ENCODE measurements at regions not wholly inside any gene's neighbourhood (a gene's known extent, or its start where the extent isn't known, plus 50 kb on each side); places are given as distances from the start of the nearest gene placed in this dataset.

DNA sequence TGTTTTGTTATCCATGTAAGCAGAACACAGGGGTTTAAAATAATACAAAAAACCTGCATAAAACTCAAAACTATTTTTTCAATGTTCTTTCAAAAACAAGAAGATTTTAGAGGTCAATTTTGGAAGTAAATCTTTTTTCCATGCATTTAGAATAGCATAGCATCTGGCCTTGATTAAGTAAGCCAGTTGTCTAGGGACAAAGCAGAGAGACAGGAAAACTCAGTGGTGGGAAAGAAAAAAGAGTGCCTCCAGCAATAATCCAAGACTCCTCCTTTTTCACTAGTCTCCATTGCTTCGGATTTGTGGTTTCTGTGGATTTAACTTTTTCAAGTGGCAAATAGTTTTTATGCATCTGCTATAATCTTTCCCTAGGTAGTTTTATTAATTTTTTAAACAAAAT, 88.9 kb downstream of the SUCNR1 start:
- no peak overlapping the region for H3K27ac Mint-ChIP-seq
- H3K4me3 Mint-ChIP-seq, result no peak overlapping the region
- Histone ChIP-seq H3K9me3 (replicated peaks in 1 of 2; ENCODE audit: control insufficient read depth in 1 of 2, insufficient read depth in 1 of 2, low read length in 2 of 2) (peaks cover 0 to 4% of the 10 kb centered on the region in 2 donors), H3K9ac (ENCODE audit: insufficient read depth, low read length, poor library complexity, severe bottlenecking) (no peak overlapping the region), H2AFZ (ENCODE audit: insufficient read depth, low read depth, low read length, poor library complexity, severe bottlenecking) (no peak overlapping the region), H3K79me2 (ENCODE audit: insufficient read depth, low read length) (no peaks in the 10 kb centered on the region), H3K36me3 (replicated peaks in 1 of 2; ENCODE audit: control insufficient read depth in 1 of 2, insufficient read depth in 2 of 2, low read length in 2 of 2) (no peaks in the 10 kb centered on the region), H3K4me2 (replicated peaks; ENCODE audit: extremely low read depth, low read length, poor library complexity, severe bottlenecking) (no peak overlapping the region), H3K4me1 (ENCODE audit: control insufficient read depth in 1 of 2, insufficient read depth in 2 of 2, low read length in 2 of 2) (no peaks in the 10 kb centered on the region), H3K4me3 (replicated peaks in 1 of 3; ENCODE audit: low read depth in 2 of 3, low read length in 3 of 3) (no peak overlapping the region), H4K20me1 (ENCODE audit: insufficient read depth, low read length) (no peaks in the 10 kb centered on the region), H3K27me3 (ENCODE audit: control insufficient read depth in 2 of 2, insufficient read depth in 2 of 2, low read length in 2 of 2) (no peaks in the 10 kb centered on the region), H3K27ac (ENCODE audit: low read depth in 1 of 2, low read length in 2 of 2) (no peak overlapping the region)
- intact Hi-C loops (cut with micrococcal nuclease), result no loop called here
- H3K4me1 Mint-ChIP-seq, result no peaks in the 10 kb centered on the region
- WGBS (ENCODE audit: insufficient coverage), result no CpG with 5 or more reads among the region's 1 CpG
- TF ChIP-seq, protein P1, sequence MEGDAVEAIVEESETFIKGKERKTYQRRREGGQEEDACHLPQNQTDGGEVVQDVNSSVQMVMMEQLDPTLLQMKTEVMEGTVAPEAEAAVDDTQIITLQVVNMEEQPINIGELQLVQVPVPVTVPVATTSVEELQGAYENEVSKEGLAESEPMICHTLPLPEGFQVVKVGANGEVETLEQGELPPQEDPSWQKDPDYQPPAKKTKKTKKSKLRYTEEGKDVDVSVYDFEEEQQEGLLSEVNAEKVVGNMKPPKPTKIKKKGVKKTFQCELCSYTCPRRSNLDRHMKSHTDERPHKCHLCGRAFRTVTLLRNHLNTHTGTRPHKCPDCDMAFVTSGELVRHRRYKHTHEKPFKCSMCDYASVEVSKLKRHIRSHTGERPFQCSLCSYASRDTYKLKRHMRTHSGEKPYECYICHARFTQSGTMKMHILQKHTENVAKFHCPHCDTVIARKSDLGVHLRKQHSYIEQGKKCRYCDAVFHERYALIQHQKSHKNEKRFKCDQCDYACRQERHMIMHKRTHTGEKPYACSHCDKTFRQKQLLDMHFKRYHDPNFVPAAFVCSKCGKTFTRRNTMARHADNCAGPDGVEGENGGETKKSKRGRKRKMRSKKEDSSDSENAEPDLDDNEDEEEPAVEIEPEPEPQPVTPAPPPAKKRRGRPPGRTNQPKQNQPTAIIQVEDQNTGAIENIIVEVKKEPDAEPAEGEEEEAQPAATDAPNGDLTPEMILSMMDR (IDR thresholded peaks at IDR 0.05), result no peak
- peaks cover 0 to 2% (median 2%) of the 10 kb centered on the region in 3 donors for H3K27me3 Mint-ChIP-seq (ENCODE audit: low read depth in 3 of 3)
- peaks cover 0 to 5% (median 5%) of the 10 kb centered on the region in 7 donors for H3K9me3 Mint-ChIP-seq
- no peaks in the 10 kb centered on the region for H3K36me3 Mint-ChIP-seq
- DNase-seq, result no peak

DNA sequence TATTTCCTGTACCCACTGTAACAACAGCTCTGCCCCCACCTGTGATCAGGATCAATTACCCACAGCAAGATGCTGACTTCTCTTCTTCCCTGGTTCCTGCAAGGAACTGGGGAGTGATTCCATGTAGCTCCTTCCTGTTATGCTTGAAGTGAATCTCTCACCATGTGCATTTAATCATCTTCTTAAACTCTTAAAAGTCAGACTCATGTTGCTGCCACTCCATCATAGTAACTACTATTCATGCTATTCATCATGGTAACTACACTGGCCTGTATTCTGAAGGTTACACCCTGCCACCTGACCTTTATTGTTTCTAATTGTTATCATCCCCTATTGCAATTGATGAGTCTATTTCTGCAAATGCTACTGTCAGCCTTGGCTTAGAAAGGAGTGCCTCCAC, 89.5 kb downstream of the SUCNR1 start:
- H3K4me2 ChIP-seq (replicated peaks; ENCODE audit: extremely low read depth, low read length, poor library complexity, severe bottlenecking), result no peak overlapping the region
- H3K4me1 ChIP-seq (ENCODE audit: control insufficient read depth in 1 of 2, insufficient read depth in 2 of 2, low read length in 2 of 2), result no peaks in the 10 kb centered on the region
- no peak overlapping the region for H3K4me3 Mint-ChIP-seq
- H3K36me3 ChIP-seq (replicated peaks in 1 of 2; ENCODE audit: control insufficient read depth in 1 of 2, insufficient read depth in 2 of 2, low read length in 2 of 2), result no peaks in the 10 kb centered on the region
- H3K27ac Mint-ChIP-seq, result no peak overlapping the region
- no peaks in the 10 kb centered on the region for H3K79me2 ChIP-seq (ENCODE audit: insufficient read depth, low read length)
- H2AFZ ChIP-seq (ENCODE audit: insufficient read depth, low read depth, low read length, poor library complexity, severe bottlenecking), result no peak overlapping the region
- no peaks in the 10 kb centered on the region for H3K4me1 Mint-ChIP-seq
- H3K27me3 Mint-ChIP-seq (ENCODE audit: low read depth in 3 of 3), result peaks cover 0 to 2% (median 2%) of the 10 kb centered on the region in 3 donors
- no peak overlapping the region for H3K4me3 ChIP-seq (replicated peaks in 1 of 3; ENCODE audit: low read depth in 2 of 3, low read length in 3 of 3)
- TF ChIP-seq, protein P1 (IDR thresholded peaks at IDR 0.05), result no peak
- H3K27me3 ChIP-seq (ENCODE audit: control insufficient read depth in 2 of 2, insufficient read depth in 2 of 2, low read length in 2 of 2), result no peaks in the 10 kb centered on the region
- intact Hi-C loops (cut with micrococcal nuclease), result no loop called here
- no peak for DNase-seq
- no peak overlapping the region for H3K9ac ChIP-seq (ENCODE audit: insufficient read depth, low read length, poor library complexity, severe bottlenecking)
- peaks cover 0 to 8% (median 5%) of the 10 kb centered on the region in 7 donors for H3K9me3 Mint-ChIP-seq
- no peaks in the 10 kb centered on the region for H4K20me1 ChIP-seq (ENCODE audit: insufficient read depth, low read length)
- peaks cover 0 to 4% of the 10 kb centered on the region in 2 donors for H3K9me3 ChIP-seq (replicated peaks in 1 of 2; ENCODE audit: control insufficient read depth in 1 of 2, insufficient read depth in 1 of 2, low read length in 2 of 2)
- H3K27ac ChIP-seq (ENCODE audit: low read depth in 1 of 2, low read length in 2 of 2), result no peak overlapping the region
- no peaks in the 10 kb centered on the region for H3K36me3 Mint-ChIP-seq

Data from CD14-positive monocyte (primary cell).